Endodermal cell (in vitro differentiated cells): ENCODE measurements at regions not wholly inside any gene's neighbourhood (a gene's known extent, or its start where the extent isn't known, plus 50 kb on each side); places are given as distances from the start of the nearest gene placed in this dataset.

ENCODE experiments used
- DNase-seq: peaks from one replicate; pipeline ENCODE4 v3.0.0-alpha.2; 2017
- H3K27ac ChIP-seq: 2 replicates; pipeline ENCODE4 v1.5.1; 2013; ENCODE audit warnings: mild to moderate bottlenecking, low read depth, low read length, moderate library complexity
- H3K27me3 ChIP-seq: 2 replicates; pipeline ENCODE4 v1.6.1; 2013; ENCODE audit warnings: mild to moderate bottlenecking, low read length, moderate library complexity; ENCODE audit not compliant: insufficient read depth, control insufficient read depth, poor library complexity, severe bottlenecking
- H3K36me3 ChIP-seq: 2 replicates; pipeline ENCODE4 v1.7.0; 2013; ENCODE audit warnings: mild to moderate bottlenecking, low read length, moderate library complexity; ENCODE audit not compliant: control insufficient read depth, insufficient read depth
- H3K4me1 ChIP-seq: one replicate; pipeline ENCODE4 v1.7.0; 2013; ENCODE audit warnings: low read length; ENCODE audit not compliant: control insufficient read depth, insufficient read depth
- H3K4me3 ChIP-seq: 2 replicates; pipeline ENCODE4 v1.5.1; 2013; ENCODE audit warnings: mild to moderate bottlenecking, low read length, moderate library complexity
- H3K9ac ChIP-seq: 2 replicates; pipeline ENCODE4 v1.6.1; 2013; ENCODE audit warnings: mild to moderate bottlenecking, low read length, moderate library complexity; ENCODE audit not compliant: poor library complexity, severe bottlenecking; ENCODE audit errors: extremely low read depth
- H3K9me3 ChIP-seq: 2 replicates; pipeline ENCODE4 v1.6.1; 2013; ENCODE audit warnings: mild to moderate bottlenecking, low read length, moderate library complexity; ENCODE audit not compliant: control insufficient read depth
- H3K27ac Mint-ChIP-seq: 2 replicates; pipeline ENCODE4 v1.8.0; 2020; ENCODE audit warnings: mixed read lengths
- H3K27me3 Mint-ChIP-seq: 2 replicates; pipeline ENCODE4 v1.8.0; 2021; ENCODE audit warnings: mild to moderate bottlenecking, mixed read lengths; ENCODE audit not compliant: insufficient read depth
- H3K36me3 Mint-ChIP-seq: 2 replicates; pipeline ENCODE4 v1.8.0; 2020; ENCODE audit warnings: low read depth, mixed read lengths
- H3K4me1 Mint-ChIP-seq: 2 replicates; pipeline ENCODE4 v1.8.0; 2020; ENCODE audit warnings: mixed read lengths
- H3K4me3 Mint-ChIP-seq: 2 replicates; pipeline ENCODE4 v1.8.0; 2020; ENCODE audit warnings: mild to moderate bottlenecking, moderate library complexity, mixed read lengths
- H3K9me3 Mint-ChIP-seq: 2 replicates; pipeline ENCODE4 v1.8.0; 2020; ENCODE audit warnings: mild to moderate bottlenecking, mixed read lengths
- CTCF ChIP-seq: fragments of 200-600 bp; sonication (generic); conservative IDR thresholded peaks from 2 replicates; pipeline ENCODE4 v1.5.0; 2021; ENCODE audit warnings: antibody characterized with exemption, mild to moderate bottlenecking
- WGBS, 2 experiments: methylation state at CpG; one replicate each; pipeline versions ENCODE4 v1.1.5 to v1.1.7; 2013; ENCODE audit warnings: missing lambda C conversion rate in 2 of 2, mixed read lengths in 1 of 2; ENCODE audit not compliant: insufficient coverage in 1 of 2, insufficient read length in 1 of 2; 5-methylcytosine and 5-hydroxymethylcytosine counted together

DNA sequence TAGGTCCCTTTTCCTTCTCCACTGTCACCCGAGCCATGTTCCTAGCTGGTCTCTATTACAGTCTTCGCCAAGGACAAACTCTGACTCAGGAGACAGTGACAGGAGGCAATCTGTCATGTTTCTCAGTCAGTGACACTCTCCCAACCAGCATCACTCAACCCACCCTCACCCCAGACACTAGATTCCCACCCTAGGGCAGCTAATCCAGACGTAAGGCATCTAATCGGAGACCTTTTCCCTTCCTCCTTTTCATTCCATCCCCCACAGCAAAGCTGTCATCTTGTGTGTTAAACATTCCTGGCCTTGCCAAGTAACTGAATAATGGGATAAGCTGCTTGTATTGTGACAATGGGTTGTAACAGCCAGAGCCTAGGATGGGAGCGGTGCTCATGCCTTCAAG lies 95.2 kb downstream of the SNX18 start:
- no peaks in the 10 kb centered on the region for H3K36me3 Mint-ChIP-seq
- peaks cover 28% of the 10 kb centered on the region for H3K4me1 Mint-ChIP-seq
- no peak for DNase-seq
- H3K27me3 ChIP-seq: no peaks in the 10 kb centered on the region
- no peak overlapping the region for H3K9ac ChIP-seq
- H3K27ac Mint-ChIP-seq: no peak overlapping the region
- no peak for TF ChIP-seq CTCF
- WGBS, 2 experiments: 84 to 96% methylated on average over 3 to 5 of the region's 5 CpGs
- H3K9me3 Mint-ChIP-seq: peaks cover 5% of the 10 kb centered on the region
- no peaks in the 10 kb centered on the region for H3K36me3 ChIP-seq
- no peak overlapping the region for H3K27ac ChIP-seq
- H3K9me3 ChIP-seq: peaks cover 17% of the 10 kb centered on the region
- peaks cover 6% of the 10 kb centered on the region for H3K4me1 ChIP-seq
- H3K27me3 Mint-ChIP-seq: no peaks in the 10 kb centered on the region
- H3K4me3 ChIP-seq: no peak overlapping the region
- H3K4me3 Mint-ChIP-seq: no peak overlapping the region

DNA sequence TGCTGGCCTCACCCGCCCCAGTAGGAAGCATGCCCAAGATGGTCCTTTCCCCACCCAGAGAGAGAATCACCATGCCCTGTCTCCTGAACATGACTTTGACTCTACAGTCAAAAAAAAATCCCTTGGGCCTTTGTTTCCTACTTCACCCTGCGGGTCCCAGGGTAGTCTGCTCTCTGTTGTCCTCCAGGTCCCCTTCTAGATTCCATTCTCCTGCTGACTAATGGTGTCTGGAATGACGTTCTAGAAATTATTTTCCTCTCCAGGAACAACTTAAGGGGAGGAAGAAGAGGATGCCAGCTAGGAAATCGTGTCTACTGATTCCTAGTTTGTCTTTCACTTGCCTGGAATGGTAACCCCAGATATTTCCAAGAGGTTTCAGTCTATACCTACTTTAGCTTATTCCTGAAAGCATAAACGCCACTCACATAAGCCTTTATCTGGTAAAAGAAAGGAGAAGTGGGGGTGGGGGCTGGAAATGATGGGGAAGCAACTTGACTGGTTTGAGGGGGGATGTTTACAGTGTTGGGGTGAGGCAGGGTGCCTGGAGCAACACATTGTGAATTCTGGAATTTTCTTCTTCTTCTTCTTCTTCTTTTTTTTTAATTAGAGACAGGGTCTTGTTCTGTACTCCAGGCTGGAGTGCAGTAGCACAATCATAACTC lies 93.9 kb downstream of the SNX18 start:
- Histone ChIP-seq H3K4me1 (peaks cover 6% of the 10 kb centered on the region), H3K4me3 (no peak overlapping the region), H3K9me3 (peaks cover 20% of the 10 kb centered on the region), H3K9ac (no peak overlapping the region), H3K36me3 (no peaks in the 10 kb centered on the region), H3K27ac (no peak overlapping the region), H3K27me3 (no peaks in the 10 kb centered on the region)
- Mint-ChIP-seq H3K27ac (no peak overlapping the region), H3K4me3 (no peak overlapping the region), H3K4me1 (peaks cover 23% of the 10 kb centered on the region), H3K9me3 (peaks cover 5% of the 10 kb centered on the region), H3K36me3 (no peaks in the 10 kb centered on the region), H3K27me3 (no peaks in the 10 kb centered on the region)
- DNase-seq: no peak
- TF ChIP-seq CTCF: no peak
- WGBS, 2 experiments: 66 to 90% methylated on average over 2 to 5 of the region's 5 CpGs

DNA sequence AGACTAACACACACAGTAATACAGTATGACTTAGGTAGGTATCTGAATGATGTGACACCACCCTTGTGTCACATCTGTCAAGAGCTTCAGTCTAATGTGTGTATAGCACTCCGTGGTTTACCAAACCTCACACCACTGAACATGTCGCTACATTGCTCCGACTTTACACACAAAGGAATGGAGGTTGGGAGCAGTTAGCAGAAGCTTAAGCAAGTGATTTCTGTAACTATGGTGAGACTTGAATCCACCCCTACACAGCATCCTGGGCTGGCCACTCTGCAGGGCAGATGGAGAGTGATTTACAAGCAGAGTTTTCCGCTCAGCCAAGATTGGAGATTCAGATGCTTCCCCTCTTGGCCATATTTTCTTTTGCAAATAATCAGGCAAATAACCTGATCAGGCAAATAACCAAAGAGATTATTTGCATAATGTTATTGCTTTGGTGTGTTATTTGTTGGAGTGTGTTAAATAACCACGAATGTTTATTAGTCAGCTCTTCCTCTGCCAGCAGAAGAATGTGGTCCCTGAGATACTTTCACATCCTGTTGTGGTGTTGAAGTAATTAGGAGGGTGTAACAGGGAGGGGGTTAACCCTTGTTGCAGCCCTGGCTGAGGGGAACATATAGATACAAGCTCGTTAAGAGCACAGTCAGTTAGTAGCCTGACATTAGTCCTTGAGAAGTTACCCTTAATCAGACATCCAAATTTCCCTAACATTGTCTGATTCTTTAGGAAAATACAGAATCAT lies 92.8 kb downstream of the SNX18 start:
- H3K27ac Mint-ChIP-seq: no peak overlapping the region
- Histone ChIP-seq H3K27ac (no peak overlapping the region), H3K9ac (no peak overlapping the region), H3K27me3 (no peaks in the 10 kb centered on the region), H3K36me3 (no peaks in the 10 kb centered on the region), H3K4me3 (peak overlapping the region; percentile 51), H3K9me3 (peaks cover 20% of the 10 kb centered on the region), H3K4me1 (peaks cover 6% of the 10 kb centered on the region)
- H3K4me1 Mint-ChIP-seq: peaks cover 23% of the 10 kb centered on the region
- DNase-seq: no peak
- TF ChIP-seq CTCF: no peak
- no peaks in the 10 kb centered on the region for H3K27me3 Mint-ChIP-seq
- peaks cover 5% of the 10 kb centered on the region for H3K9me3 Mint-ChIP-seq
- no peak overlapping the region for H3K4me3 Mint-ChIP-seq
- H3K36me3 Mint-ChIP-seq: no peaks in the 10 kb centered on the region
- WGBS, 2 experiments: 63 to 90% methylated on average over 1 to 6 of the region's 6 CpGs
